AG04450 (cell line): ENCODE measurements at regions not wholly inside any gene's neighbourhood (a gene's known extent, or its start where the extent isn't known, plus 50 kb on each side); places are given as distances from the start of the nearest gene placed in this dataset.

ENCODE experiments used
- CTCF ChIA-PET: fragments of 300-600, 350-600 bp; formaldehyde crosslinking; extraction: SDS; loops from one replicate; lab custom pipeline; 2022; ENCODE audit warnings: antibody characterized with exemption, inconsistent platforms; lab: Charles Lee
- POLR2A ChIA-PET: fragments of 350-600 bp; formaldehyde crosslinking; extraction: SDS; loops from one replicate; lab custom pipeline; 2021; ENCODE audit warnings: antibody characterized with exemption, inconsistent platforms; lab: Yijun Ruan, JAX
- DNase-seq: peaks from one replicate; pipeline ENCODE4 v3.0.0-alpha.2; 2011; ENCODE audit warnings: low read depth, low spot score
- H3K27ac ChIP-seq: one replicate; pipeline ENCODE4 v1.5.1; 2012; ENCODE audit warnings: low read depth, low read length, control low read depth
- H3K27me3 ChIP-seq: one replicate; pipeline ENCODE4 v1.6.0; 2012; ENCODE audit warnings: low read length; ENCODE audit not compliant: control insufficient read depth, insufficient read depth
- H3K4me3 ChIP-seq: 2 replicates; pipeline ENCODE4 v1.5.1; 2011; ENCODE audit warnings: mild to moderate bottlenecking, low read depth, low read length, control low read depth
- H3K9me3 ChIP-seq: 2 replicates; pipeline ENCODE4 v1.5.1; 2012; ENCODE audit warnings: low read length; ENCODE audit not compliant: control insufficient read depth, insufficient read depth
- TF ChIP-seq, protein P1 (sequence below): IDR thresholded peaks from 2 replicates; pipeline ENCODE4 v1.5.1; 2011; ENCODE audit warnings: low read depth, low read length, control low read depth, inconsistent platforms

DNA sequence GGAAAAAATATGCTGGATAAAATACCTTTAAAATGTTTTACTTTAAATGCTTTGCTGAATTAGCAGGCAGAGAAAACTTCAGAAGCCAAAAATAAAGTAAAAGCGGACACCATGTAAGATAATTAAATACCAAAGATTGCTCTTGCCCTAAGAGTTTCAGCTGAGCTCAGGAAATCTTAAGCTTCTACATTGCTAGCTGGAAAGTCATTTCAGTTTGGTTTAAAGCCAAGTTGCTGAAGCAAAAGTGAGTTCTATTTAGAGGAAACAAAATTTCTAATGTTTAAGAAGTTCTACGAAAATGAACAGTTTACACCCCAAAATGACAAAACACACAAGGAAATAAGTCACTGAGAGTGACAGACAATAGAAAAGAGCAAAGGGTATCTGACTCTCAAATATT lies 310.0 kb downstream of the ADAMTS20 start:
- no peak overlapping the region for H3K27ac ChIP-seq
- no peaks in the 10 kb centered on the region for H3K27me3 ChIP-seq
- POLR2A ChIA-PET, result no interaction called here
- no peaks in the 10 kb centered on the region for H3K9me3 ChIP-seq
- TF ChIP-seq, protein P1, sequence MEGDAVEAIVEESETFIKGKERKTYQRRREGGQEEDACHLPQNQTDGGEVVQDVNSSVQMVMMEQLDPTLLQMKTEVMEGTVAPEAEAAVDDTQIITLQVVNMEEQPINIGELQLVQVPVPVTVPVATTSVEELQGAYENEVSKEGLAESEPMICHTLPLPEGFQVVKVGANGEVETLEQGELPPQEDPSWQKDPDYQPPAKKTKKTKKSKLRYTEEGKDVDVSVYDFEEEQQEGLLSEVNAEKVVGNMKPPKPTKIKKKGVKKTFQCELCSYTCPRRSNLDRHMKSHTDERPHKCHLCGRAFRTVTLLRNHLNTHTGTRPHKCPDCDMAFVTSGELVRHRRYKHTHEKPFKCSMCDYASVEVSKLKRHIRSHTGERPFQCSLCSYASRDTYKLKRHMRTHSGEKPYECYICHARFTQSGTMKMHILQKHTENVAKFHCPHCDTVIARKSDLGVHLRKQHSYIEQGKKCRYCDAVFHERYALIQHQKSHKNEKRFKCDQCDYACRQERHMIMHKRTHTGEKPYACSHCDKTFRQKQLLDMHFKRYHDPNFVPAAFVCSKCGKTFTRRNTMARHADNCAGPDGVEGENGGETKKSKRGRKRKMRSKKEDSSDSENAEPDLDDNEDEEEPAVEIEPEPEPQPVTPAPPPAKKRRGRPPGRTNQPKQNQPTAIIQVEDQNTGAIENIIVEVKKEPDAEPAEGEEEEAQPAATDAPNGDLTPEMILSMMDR, result no peak
- no peak overlapping the region for H3K4me3 ChIP-seq
- CTCF ChIA-PET, result no interaction called here
- peak; percentile 8 for DNase-seq

DNA sequence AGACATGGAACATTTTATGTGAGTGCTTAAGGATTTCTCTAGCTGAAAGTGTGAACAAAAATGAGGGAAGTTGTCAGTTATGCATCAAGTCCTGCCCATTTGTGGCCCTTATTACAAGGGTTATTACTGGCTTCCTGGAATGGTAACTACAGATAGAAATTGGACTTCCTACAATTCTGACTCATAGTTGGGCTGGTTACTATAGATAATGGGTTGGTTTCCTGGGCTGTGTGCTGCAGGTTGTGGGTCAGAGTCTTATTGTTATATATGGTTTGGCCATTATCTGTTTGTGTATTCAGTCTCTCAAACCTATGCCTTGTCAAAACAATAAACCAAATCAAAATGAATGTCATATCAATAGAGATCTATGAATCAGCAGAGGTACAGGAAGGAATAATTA lies 313.7 kb downstream of the ADAMTS20 start:
- no peaks in the 10 kb centered on the region for H3K9me3 ChIP-seq
- TF ChIP-seq, protein P1, result no peak
- no peak overlapping the region for H3K4me3 ChIP-seq
- DNase-seq, result no peak
- H3K27ac ChIP-seq, result no peak overlapping the region
- ChIA-PET CTCF (no interaction called here), POLR2A (no interaction called here)
- no peaks in the 10 kb centered on the region for H3K27me3 ChIP-seq

DNA sequence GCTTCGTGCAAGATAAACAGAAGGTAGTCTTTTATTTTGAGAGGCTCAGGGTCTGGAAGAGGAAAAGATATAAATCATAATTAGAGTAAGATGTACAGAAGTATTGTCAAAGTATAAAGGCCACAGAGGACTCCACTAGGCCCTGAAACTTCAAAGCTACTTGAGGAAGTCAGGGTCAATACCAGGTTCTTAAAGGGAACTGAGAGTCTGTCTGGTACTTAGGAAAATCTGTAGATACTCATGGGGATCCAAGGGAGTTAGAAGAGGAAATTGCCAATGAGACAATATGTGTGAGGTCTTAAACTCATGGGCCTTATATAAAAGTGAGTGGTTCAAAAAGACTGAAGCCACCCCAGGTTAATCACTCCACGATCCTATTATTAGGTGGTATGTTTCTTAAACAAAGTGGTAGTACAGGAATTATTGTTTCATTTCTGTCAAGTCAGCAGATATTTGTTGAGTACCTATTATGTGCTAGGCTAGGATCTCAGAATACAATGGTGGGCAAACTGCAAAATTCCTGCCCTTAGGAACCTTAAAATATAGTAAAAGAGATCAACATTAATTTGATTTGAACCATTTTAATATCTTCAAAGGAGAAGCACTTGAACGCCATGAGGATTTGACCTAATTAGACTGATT lies 314.6 kb downstream of the ADAMTS20 start:
- Histone ChIP-seq H3K27me3 (no peaks in the 10 kb centered on the region), H3K27ac (no peak overlapping the region), H3K4me3 (no peak overlapping the region), H3K9me3 (no peaks in the 10 kb centered on the region)
- TF ChIP-seq, protein P1, result no peak
- ChIA-PET CTCF (no interaction called here), POLR2A (no interaction called here)
- no peak for DNase-seq

DNA sequence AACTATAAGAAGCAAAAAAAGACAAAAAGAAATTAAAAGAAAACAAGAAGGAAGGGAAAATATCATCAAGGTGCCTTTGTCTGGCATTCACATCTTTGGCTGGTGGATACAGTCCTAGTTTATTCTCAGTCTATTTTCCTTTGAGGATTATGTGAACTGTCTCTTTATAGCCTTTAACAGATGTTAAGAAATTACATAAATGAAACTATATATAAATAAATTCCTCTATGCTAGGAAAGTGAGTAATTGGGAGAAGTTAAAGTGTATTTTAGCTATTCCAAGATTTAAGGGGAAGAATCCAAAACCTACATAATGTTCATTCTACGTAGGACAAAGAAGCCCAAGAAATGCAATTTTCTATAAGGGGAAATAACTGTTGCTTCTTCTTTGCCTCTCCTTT lies 316.3 kb downstream of the ADAMTS20 start:
- TF ChIP-seq, protein P1, result no peak
- DNase-seq, result no peak
- Histone ChIP-seq H3K27ac (no peak overlapping the region), H3K27me3 (no peaks in the 10 kb centered on the region), H3K4me3 (no peak overlapping the region), H3K9me3 (no peaks in the 10 kb centered on the region)
- CTCF ChIA-PET, result no interaction called here
- POLR2A ChIA-PET, result no interaction called here

DNA sequence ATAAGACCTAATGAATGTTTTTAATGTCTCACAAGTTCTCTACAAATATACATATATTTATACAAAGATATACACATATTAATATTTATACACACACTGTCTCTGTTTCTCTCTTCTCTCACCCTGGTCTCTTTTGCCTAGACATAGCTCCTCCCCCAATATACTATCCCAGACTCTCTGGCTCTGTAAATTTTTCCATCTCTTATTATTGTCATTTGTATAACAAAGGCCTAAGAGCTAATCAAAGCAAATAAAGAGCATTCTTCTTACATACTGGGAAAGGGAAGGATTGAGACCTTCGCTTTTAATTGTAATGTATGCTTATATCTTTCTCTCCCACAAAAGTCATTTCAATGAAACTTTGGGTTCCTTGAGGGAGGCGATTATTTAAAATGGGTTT lies 318.1 kb downstream of the ADAMTS20 start:
- ChIA-PET POLR2A (no interaction called here), CTCF (no interaction called here)

More for the DNA sequence above, 318.1 kb downstream of the ADAMTS20 start:
- no peak overlapping the region for H3K4me3 ChIP-seq
- no peaks in the 10 kb centered on the region for H3K9me3 ChIP-seq
- H3K27me3 ChIP-seq, result no peaks in the 10 kb centered on the region
- no peak for DNase-seq
- no peak overlapping the region for H3K27ac ChIP-seq
- TF ChIP-seq, protein P1, result no peak
